NCI-H2107 (cell line): ENCODE measurements at regions not wholly inside any gene's neighbourhood (a gene's known extent, or its start where the extent isn't known, plus 50 kb on each side); places are given as distances from the start of the nearest gene placed in this dataset.
"Not testable (repeated sequence)": the region's sequence is repeated elsewhere in the genome, so short reads cannot be mapped to it uniquely, and the experiment has no call there.

Experiments
- DNase-seq: peaks from one replicate; lab custom pipeline; 2025; lab: John Stamatoyannopoulos, UW

- DNase-seq = no peak
Measured at GRCh38 chr10:131580674-131581073, 269.2 kb upstream of the TCERG1L start.

GRCh38 chr10:131581547-131581946 lies 270.0 kb upstream of the TCERG1L start:
- DNase-seq = not testable (repeated sequence)

GRCh38 chr10:131584287-131584686 lies 272.8 kb upstream of the TCERG1L start:
- no peak for DNase-seq

- no peak for DNase-seq
Measured at GRCh38 chr10:131585761-131586160, 274.2 kb upstream of the TCERG1L start.

GRCh38 chr10:131586958-131587357 lies 275.4 kb upstream of the TCERG1L start:
- no peak for DNase-seq

- no peak for DNase-seq
Measured at GRCh38 chr10:131587976-131588680, 276.6 kb upstream of the TCERG1L start.

- no peak for DNase-seq
Measured at GRCh38 chr10:131588704-131589220, 277.2 kb upstream of the TCERG1L start.

- no peak for DNase-seq
Measured at GRCh38 chr10:131590567-131590966, 279.0 kb upstream of the TCERG1L start.

GRCh38 chr10:131591936-131592335 lies 280.4 kb upstream of the TCERG1L start:
- DNase-seq = no peak

GRCh38 chr10:131609176-131609575 lies 291.6 kb upstream of the PPP2R2D start:
- DNase-seq = no peak

GRCh38 chr10:131615150-131615549 lies 285.7 kb upstream of the PPP2R2D start:
- no peak for DNase-seq

- DNase-seq = no peak
Measured at GRCh38 chr10:131616040-131616439, 284.8 kb upstream of the PPP2R2D start.

GRCh38 chr10:131617113-131617858 lies 283.5 kb upstream of the PPP2R2D start:
- DNase-seq = no peak

GRCh38 chr10:131618587-131619267 lies 282.1 kb upstream of the PPP2R2D start:
- no peak for DNase-seq

- no peak for DNase-seq
Measured at GRCh38 chr10:131620314-131620713, 280.5 kb upstream of the PPP2R2D start.

- no peak for DNase-seq
Measured at GRCh38 chr10:131620904-131621303, 279.9 kb upstream of the PPP2R2D start.

GRCh38 chr10:131621784-131622624 lies 278.8 kb upstream of the PPP2R2D start:
- no peak for DNase-seq

GRCh38 chr10:131625041-131625440 lies 275.8 kb upstream of the PPP2R2D start:
- no peak for DNase-seq

GRCh38 chr10:131626274-131626673 lies 274.5 kb upstream of the PPP2R2D start:
- no peak for DNase-seq

GRCh38 chr10:131629026-131629770 lies 271.6 kb upstream of the PPP2R2D start:
- no peak for DNase-seq

- no peak for DNase-seq
Measured at GRCh38 chr10:131630772-131631258, 270.0 kb upstream of the PPP2R2D start.
